ENCODE measurements at regions not wholly inside any gene's neighbourhood (a gene's known extent, or its start where the extent isn't known, plus 50 kb on each side); places are given as distances from the start of the nearest gene placed in this dataset.
"Not testable (repeated sequence)": the region's sequence is repeated elsewhere in the genome, so short reads cannot be mapped to it uniquely, and the experiment has no call there.

- no peak overlapping the region for H3K4me3 ChIP-seq (ENCODE audit: low read length)
- no peaks in the 10 kb centered on the region for H3K36me3 ChIP-seq (ENCODE audit: insufficient read depth, low read length)
- H3K79me2 ChIP-seq (replicated peaks; ENCODE audit: insufficient read depth, low read length) = no peaks in the 10 kb centered on the region
- H3K9me2 ChIP-seq (ENCODE audit: insufficient read depth, low read length) = no peaks in the 10 kb centered on the region
- H3K9me3 ChIP-seq (ENCODE audit: low read length) = no peaks in the 10 kb centered on the region
- no peaks in the 10 kb centered on the region for H3K27me3 ChIP-seq (ENCODE audit: insufficient read depth, low read depth, low read length)
- H3K9ac ChIP-seq (ENCODE audit: low read length) = no peak overlapping the region
- H2AFZ ChIP-seq (ENCODE audit: low read depth, low read length) = no peak overlapping the region
- H3K27ac ChIP-seq (ENCODE audit: low read length) = no peak overlapping the region
- no peak for TF ChIP-seq TAF1 (IDR thresholded peaks at IDR 0.05; ENCODE audit: low read depth)
- no peak for TF ChIP-seq POLR2AphosphoS5 (IDR thresholded peaks at IDR 0.05)
- no peak for TF ChIP-seq SMC3 (conservative IDR thresholded peaks at IDR 0.05; ENCODE audit: poor library complexity)
- no peak for TF ChIP-seq MXI1 (conservative IDR thresholded peaks at IDR 0.05; ENCODE audit: poor library complexity, severe bottlenecking)
- TF ChIP-seq RAD21 (conservative IDR thresholded peaks at IDR 0.05) = no peak
- no peak for TF ChIP-seq EP300 (conservative IDR thresholded peaks at IDR 0.05; ENCODE audit: poor library complexity, severe bottlenecking)
- TF ChIP-seq EZH2 (IDR thresholded peaks at IDR 0.05; ENCODE audit: borderline replicate concordance, insufficient read depth, low read length, poor library complexity, severe bottlenecking) = no peak
- TF ChIP-seq, protein P1, sequence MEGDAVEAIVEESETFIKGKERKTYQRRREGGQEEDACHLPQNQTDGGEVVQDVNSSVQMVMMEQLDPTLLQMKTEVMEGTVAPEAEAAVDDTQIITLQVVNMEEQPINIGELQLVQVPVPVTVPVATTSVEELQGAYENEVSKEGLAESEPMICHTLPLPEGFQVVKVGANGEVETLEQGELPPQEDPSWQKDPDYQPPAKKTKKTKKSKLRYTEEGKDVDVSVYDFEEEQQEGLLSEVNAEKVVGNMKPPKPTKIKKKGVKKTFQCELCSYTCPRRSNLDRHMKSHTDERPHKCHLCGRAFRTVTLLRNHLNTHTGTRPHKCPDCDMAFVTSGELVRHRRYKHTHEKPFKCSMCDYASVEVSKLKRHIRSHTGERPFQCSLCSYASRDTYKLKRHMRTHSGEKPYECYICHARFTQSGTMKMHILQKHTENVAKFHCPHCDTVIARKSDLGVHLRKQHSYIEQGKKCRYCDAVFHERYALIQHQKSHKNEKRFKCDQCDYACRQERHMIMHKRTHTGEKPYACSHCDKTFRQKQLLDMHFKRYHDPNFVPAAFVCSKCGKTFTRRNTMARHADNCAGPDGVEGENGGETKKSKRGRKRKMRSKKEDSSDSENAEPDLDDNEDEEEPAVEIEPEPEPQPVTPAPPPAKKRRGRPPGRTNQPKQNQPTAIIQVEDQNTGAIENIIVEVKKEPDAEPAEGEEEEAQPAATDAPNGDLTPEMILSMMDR (IDR thresholded peaks at IDR 0.05; ENCODE audit: poor library complexity, severe bottlenecking) = no peak
- TF ChIP-seq, protein P2, sequence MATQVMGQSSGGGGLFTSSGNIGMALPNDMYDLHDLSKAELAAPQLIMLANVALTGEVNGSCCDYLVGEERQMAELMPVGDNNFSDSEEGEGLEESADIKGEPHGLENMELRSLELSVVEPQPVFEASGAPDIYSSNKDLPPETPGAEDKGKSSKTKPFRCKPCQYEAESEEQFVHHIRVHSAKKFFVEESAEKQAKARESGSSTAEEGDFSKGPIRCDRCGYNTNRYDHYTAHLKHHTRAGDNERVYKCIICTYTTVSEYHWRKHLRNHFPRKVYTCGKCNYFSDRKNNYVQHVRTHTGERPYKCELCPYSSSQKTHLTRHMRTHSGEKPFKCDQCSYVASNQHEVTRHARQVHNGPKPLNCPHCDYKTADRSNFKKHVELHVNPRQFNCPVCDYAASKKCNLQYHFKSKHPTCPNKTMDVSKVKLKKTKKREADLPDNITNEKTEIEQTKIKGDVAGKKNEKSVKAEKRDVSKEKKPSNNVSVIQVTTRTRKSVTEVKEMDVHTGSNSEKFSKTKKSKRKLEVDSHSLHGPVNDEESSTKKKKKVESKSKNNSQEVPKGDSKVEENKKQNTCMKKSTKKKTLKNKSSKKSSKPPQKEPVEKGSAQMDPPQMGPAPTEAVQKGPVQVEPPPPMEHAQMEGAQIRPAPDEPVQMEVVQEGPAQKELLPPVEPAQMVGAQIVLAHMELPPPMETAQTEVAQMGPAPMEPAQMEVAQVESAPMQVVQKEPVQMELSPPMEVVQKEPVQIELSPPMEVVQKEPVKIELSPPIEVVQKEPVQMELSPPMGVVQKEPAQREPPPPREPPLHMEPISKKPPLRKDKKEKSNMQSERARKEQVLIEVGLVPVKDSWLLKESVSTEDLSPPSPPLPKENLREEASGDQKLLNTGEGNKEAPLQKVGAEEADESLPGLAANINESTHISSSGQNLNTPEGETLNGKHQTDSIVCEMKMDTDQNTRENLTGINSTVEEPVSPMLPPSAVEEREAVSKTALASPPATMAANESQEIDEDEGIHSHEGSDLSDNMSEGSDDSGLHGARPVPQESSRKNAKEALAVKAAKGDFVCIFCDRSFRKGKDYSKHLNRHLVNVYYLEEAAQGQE (IDR thresholded peaks at IDR 0.05; ENCODE audit: borderline replicate concordance) = no peak
- H3K4me2 ChIP-seq (ENCODE audit: low read length) = no peak overlapping the region
- no peaks in the 10 kb centered on the region for H4K20me1 ChIP-seq (ENCODE audit: insufficient read depth)
- H3F3A ChIP-seq (ENCODE audit: insufficient read depth, low read length, poor library complexity, severe bottlenecking) = no peaks in the 10 kb centered on the region
These were observed 54.3 kb upstream of the FRMD6 start for GRCh38 chr14:51597261-51598001.

- H3K4me3 ChIP-seq (ENCODE audit: low read length); H3K9me2 ChIP-seq (ENCODE audit: insufficient read depth, low read length); H4K20me1 ChIP-seq (ENCODE audit: insufficient read depth); H3K79me2 ChIP-seq (replicated peaks; ENCODE audit: insufficient read depth, low read length); H3K4me2 ChIP-seq (ENCODE audit: low read length); H3K36me3 ChIP-seq (ENCODE audit: insufficient read depth, low read length); H3K27ac ChIP-seq (ENCODE audit: low read length); H2AFZ ChIP-seq (ENCODE audit: low read depth, low read length); H3K9ac ChIP-seq (ENCODE audit: low read length); H3K9me3 ChIP-seq (ENCODE audit: low read length); H3K27me3 ChIP-seq (ENCODE audit: insufficient read depth, low read depth, low read length); H3F3A ChIP-seq (ENCODE audit: insufficient read depth, low read length, poor library complexity, severe bottlenecking): not testable (repeated sequence)
These were observed 52.6 kb upstream of the FRMD6 start for GRCh38 chr14:51598924-51599600.
